D721Med (cell line): ENCODE measurements at regions not wholly inside any gene's neighbourhood (a gene's known extent, or its start where the extent isn't known, plus 50 kb on each side); places are given as distances from the start of the nearest gene placed in this dataset.
"Not testable (repeated sequence)": the region's sequence is repeated elsewhere in the genome, so short reads cannot be mapped to it uniquely, and the experiment has no call there.

ENCODE experiments used
- DNase-seq: peaks from one replicate; pipeline ENCODE4 v3.0.0; 2011; ENCODE audit warnings: low spot score; ENCODE audit not compliant: insufficient read length
- FAIRE-seq: peaks from 2 replicates; lab custom pipeline; 2011; peaks lifted over from hg19 to GRCh38; lab: Jason Lieb, UNC
- CTCF ChIP-seq: IDR thresholded peaks from 2 replicates; pipeline ENCODE4 v1.5.1; 2012; ENCODE audit warnings: mild to moderate bottlenecking, control low read depth; ENCODE audit not compliant: insufficient read depth; ENCODE audit errors: missing control alignments

- no peak for TF ChIP-seq CTCF
- FAIRE-seq = no peak
- DNase-seq = no peak
These were observed 111.4 kb upstream of the JCAD start for GRCh38 chr10:30170814-30171213.

GRCh38 chr10:30170146-30170545, 110.8 kb upstream of the JCAD start:
- DNase-seq = no peak
- no peak for TF ChIP-seq CTCF
- no peak for FAIRE-seq

GRCh38 chr10:30169342-30169741, 110.0 kb upstream of the JCAD start:
- no peak for FAIRE-seq
- DNase-seq = no peak
- no peak for TF ChIP-seq CTCF

- DNase-seq = no peak
- TF ChIP-seq CTCF = no peak
- no peak for FAIRE-seq
These were observed 107.5 kb upstream of the JCAD start for GRCh38 chr10:30166929-30167328.

- not testable (repeated sequence) for FAIRE-seq, DNase-seq
These were observed 104.0 kb upstream of the JCAD start for GRCh38 chr10:30163410-30163809.

GRCh38 chr10:30162796-30163195, 103.4 kb upstream of the JCAD start:
- FAIRE-seq = not testable (repeated sequence)

GRCh38 chr10:30160271-30160982, 101.0 kb upstream of the JCAD start:
- no peak for TF ChIP-seq CTCF
- FAIRE-seq (peak; percentile 44), DNase-seq (peak; percentile 54)

More at GRCh38 chr10:30162796-30163195, 103.4 kb upstream of the JCAD start:
- not testable (repeated sequence) for DNase-seq

GRCh38 chr10:30159614-30160013, 100.2 kb upstream of the JCAD start:
- FAIRE-seq, DNase-seq: not testable (repeated sequence)

GRCh38 chr10:30158325-30158960, 99.1 kb upstream of the JCAD start:
- no peak for FAIRE-seq
- no peak for TF ChIP-seq CTCF
- no peak for DNase-seq
